ENCODE measurements at regions not wholly inside any gene's neighbourhood (a gene's known extent, or its start where the extent isn't known, plus 50 kb on each side); places are given as distances from the start of the nearest gene placed in this dataset.

- TF ChIP-seq CTCF (IDR thresholded peaks at IDR 0.05) (peak; percentile 96 to 100 (median 99)), EP300 (IDR thresholded peaks at IDR 0.05) (no peak)
These were observed 64.4 kb upstream of the TM9SF2 start for GRCh38 chr13:99436686-99437416.
